Muscle layer of duodenum (tissue), 2 donors: ENCODE measurements at regions not wholly inside any gene's neighbourhood (a gene's known extent, or its start where the extent isn't known, plus 50 kb on each side); places are given as distances from the start of the nearest gene placed in this dataset.

Experiments used
- H3K27ac ChIP-seq: one replicate; pipeline ENCODE4 v1.7.0; 2013; ENCODE audit warnings: mild to moderate bottlenecking, low read length
- H3K27me3 ChIP-seq: one replicate; pipeline ENCODE4 v1.7.0; 2013; ENCODE audit warnings: low read depth, mild to moderate bottlenecking, control low read depth, low read length
- H3K36me3 ChIP-seq, 2 donors: one replicate each; pipeline ENCODE4 v1.7.0; 2013; ENCODE audit warnings: low read length in 2 of 2, control low read depth in 1 of 2, mild to moderate bottlenecking in 1 of 2; ENCODE audit not compliant: insufficient read depth in 2 of 2, control insufficient read depth in 1 of 2
- H3K4me1 ChIP-seq, 2 donors: one replicate each; pipeline ENCODE4 v1.7.0; 2013; ENCODE audit warnings: low read length in 2 of 2, mild to moderate bottlenecking in 2 of 2, control low read depth in 1 of 2, moderate library complexity in 1 of 2; ENCODE audit not compliant: insufficient read depth in 2 of 2, control insufficient read depth in 1 of 2
- H3K4me3 ChIP-seq, 2 donors: one replicate each; pipeline ENCODE4 v1.7.0; 2013; ENCODE audit warnings: low read length in 2 of 2, low read depth in 1 of 2, mild to moderate bottlenecking in 1 of 2
- H3K9me3 ChIP-seq, 2 donors: one replicate each; pipeline ENCODE4 v1.7.0; 2013; ENCODE audit warnings: low read length in 2 of 2, control low read depth in 1 of 2, mild to moderate bottlenecking in 1 of 2; ENCODE audit not compliant: control insufficient read depth in 1 of 2
- donor health status: healthy.

DNA sequence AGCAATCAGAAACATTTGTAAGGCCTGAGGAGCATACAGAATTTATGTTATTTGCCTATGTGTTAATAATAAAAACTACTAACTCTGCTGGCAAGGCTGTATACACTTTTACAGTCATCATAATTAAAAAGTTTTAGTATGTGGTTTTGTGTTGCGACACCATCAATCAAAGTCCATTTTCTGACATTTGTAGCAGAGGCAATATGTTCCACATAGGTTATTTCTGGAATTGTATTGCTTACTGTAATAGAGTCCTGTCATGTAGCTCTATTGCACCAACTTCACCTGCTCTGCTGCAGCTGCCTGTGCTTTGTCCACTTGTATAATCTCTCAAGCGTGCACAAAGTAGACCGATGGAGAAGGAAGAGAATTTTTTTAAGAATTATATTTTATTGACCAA is 501.8 kb downstream of the HACE1 start:
- Histone ChIP-seq H3K4me3 (no peak overlapping the region), H3K4me1 (no peaks in the 10 kb centered on the region), H3K27me3 (no peaks in the 10 kb centered on the region), H3K36me3 (no peaks in the 10 kb centered on the region), H3K9me3 (no peaks in the 10 kb centered on the region), H3K27ac (no peak overlapping the region)

- H3K27me3 ChIP-seq = no peaks in the 10 kb centered on the region
- H3K4me3 ChIP-seq = no peak overlapping the region
- no peak overlapping the region for H3K27ac ChIP-seq
- H3K4me1 ChIP-seq = no peaks in the 10 kb centered on the region
- H3K36me3 ChIP-seq = no peaks in the 10 kb centered on the region
- H3K9me3 ChIP-seq = no peaks in the 10 kb centered on the region
Measured at GRCh38 chr6:104356197-104356596, 503.5 kb downstream of the HACE1 start.

GRCh38 chr6:104349191-104349590 is 510.5 kb downstream of the HACE1 start:
- H3K27me3 ChIP-seq = no peaks in the 10 kb centered on the region
- peaks cover 0 to 3% of the 10 kb centered on the region in 2 donors for H3K9me3 ChIP-seq
- H3K36me3 ChIP-seq = no peaks in the 10 kb centered on the region
- no peak overlapping the region for H3K4me3 ChIP-seq
- no peak overlapping the region for H3K27ac ChIP-seq
- no peaks in the 10 kb centered on the region for H3K4me1 ChIP-seq

GRCh38 chr6:104344223-104344622 is 515.5 kb downstream of the HACE1 start:
- H3K9me3 ChIP-seq = peaks cover 0 to 6% of the 10 kb centered on the region in 2 donors
- no peak overlapping the region for H3K27ac ChIP-seq
- no peaks in the 10 kb centered on the region for H3K36me3 ChIP-seq
- H3K4me3 ChIP-seq = no peak overlapping the region
- no peaks in the 10 kb centered on the region for H3K4me1 ChIP-seq
- H3K27me3 ChIP-seq = no peaks in the 10 kb centered on the region

- no peaks in the 10 kb centered on the region for H3K4me1 ChIP-seq
- no peaks in the 10 kb centered on the region for H3K36me3 ChIP-seq
- H3K4me3 ChIP-seq = no peak overlapping the region
- no peak overlapping the region for H3K27ac ChIP-seq
- no peaks in the 10 kb centered on the region for H3K27me3 ChIP-seq
- no peaks in the 10 kb centered on the region for H3K9me3 ChIP-seq
Measured at GRCh38 chr6:104332364-104332763, 527.4 kb downstream of the HACE1 start.

GRCh38 chr6:104326173-104327001 is 533.3 kb downstream of the HACE1 start:
- Histone ChIP-seq H3K27me3 (no peaks in the 10 kb centered on the region), H3K9me3 (no peaks in the 10 kb centered on the region), H3K4me3 (no peak overlapping the region), H3K36me3 (no peaks in the 10 kb centered on the region), H3K4me1 (no peaks in the 10 kb centered on the region), H3K27ac (no peak overlapping the region)

- H3K4me1 ChIP-seq = no peaks in the 10 kb centered on the region
- H3K4me3 ChIP-seq = no peak overlapping the region
- H3K27ac ChIP-seq = no peak overlapping the region
- H3K36me3 ChIP-seq = no peaks in the 10 kb centered on the region
- no peaks in the 10 kb centered on the region for H3K27me3 ChIP-seq
- H3K9me3 ChIP-seq = no peaks in the 10 kb centered on the region
Measured at GRCh38 chr6:104325341-104326172, 534.2 kb downstream of the HACE1 start.

GRCh38 chr6:104324301-104324700 is 535.4 kb downstream of the HACE1 start:
- Histone ChIP-seq H3K9me3 (no peaks in the 10 kb centered on the region), H3K36me3 (no peaks in the 10 kb centered on the region)

GRCh38 chr6:104322841-104323240 is 536.9 kb downstream of the HACE1 start:
- Histone ChIP-seq H3K4me3 (no peak overlapping the region), H3K36me3 (no peaks in the 10 kb centered on the region), H3K9me3 (no peaks in the 10 kb centered on the region), H3K27ac (no peak overlapping the region), H3K4me1 (no peaks in the 10 kb centered on the region), H3K27me3 (no peaks in the 10 kb centered on the region)

More at GRCh38 chr6:104324301-104324700, 535.4 kb downstream of the HACE1 start:
- no peaks in the 10 kb centered on the region for H3K4me1 ChIP-seq
- H3K4me3 ChIP-seq = no peak overlapping the region
- no peaks in the 10 kb centered on the region for H3K27me3 ChIP-seq
- H3K27ac ChIP-seq = no peak overlapping the region

GRCh38 chr6:104321301-104321700 is 538.4 kb downstream of the HACE1 start:
- Histone ChIP-seq H3K36me3 (no peaks in the 10 kb centered on the region), H3K4me3 (no peak overlapping the region), H3K27me3 (no peaks in the 10 kb centered on the region), H3K9me3 (no peaks in the 10 kb centered on the region), H3K27ac (no peak overlapping the region), H3K4me1 (no peaks in the 10 kb centered on the region)

DNA sequence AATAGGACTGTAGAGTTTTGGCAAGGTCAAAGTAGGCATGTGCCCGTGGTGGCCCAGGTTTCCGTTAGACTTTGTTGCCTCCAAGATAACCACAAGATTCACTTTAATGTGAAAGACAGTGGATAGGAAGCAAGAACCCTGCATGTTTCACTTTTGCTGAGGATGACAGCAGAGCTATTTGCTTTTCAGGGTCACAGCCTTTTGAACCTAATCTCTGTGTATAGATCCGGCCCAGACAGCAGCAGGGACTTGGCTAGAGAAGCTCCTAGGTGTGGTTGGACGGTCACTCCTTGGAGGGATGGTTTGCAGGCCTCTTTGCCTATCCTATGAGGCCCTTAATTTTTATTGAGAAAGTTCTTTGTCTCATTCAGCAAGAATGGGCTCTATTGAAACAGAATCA is 538.8 kb downstream of the HACE1 start:
- H3K4me1 ChIP-seq = no peaks in the 10 kb centered on the region
- no peak overlapping the region for H3K27ac ChIP-seq
- H3K36me3 ChIP-seq = no peaks in the 10 kb centered on the region
- no peaks in the 10 kb centered on the region for H3K27me3 ChIP-seq
- no peaks in the 10 kb centered on the region for H3K9me3 ChIP-seq
- H3K4me3 ChIP-seq = no peak overlapping the region
